Osteoblast (primary cell): ENCODE measurements at regions not wholly inside any gene's neighbourhood (a gene's known extent, or its start where the extent isn't known, plus 50 kb on each side); places are given as distances from the start of the nearest gene placed in this dataset.
"Not testable (repeated sequence)": the region's sequence is repeated elsewhere in the genome, so short reads cannot be mapped to it uniquely, and the experiment has no call there.

Experiments
- DNase-seq: peaks from one replicate; pipeline ENCODE4 v3.0.0; 2011; ENCODE audit warnings: low spot score, mixed read lengths; ENCODE audit not compliant: insufficient read length; ENCODE audit errors: missing footprints
- H2AFZ ChIP-seq: 2 replicates; pipeline ENCODE4 v1.6.0; 2011; ENCODE audit warnings: mild to moderate bottlenecking, low read length
- H3K27ac ChIP-seq: 2 replicates; pipeline ENCODE4 v1.5.1; 2011; ENCODE audit warnings: mild to moderate bottlenecking, low read depth, low read length, moderate library complexity
- H3K27me3 ChIP-seq: 2 replicates; pipeline ENCODE4 v1.6.0; 2012; ENCODE audit warnings: mild to moderate bottlenecking, control low read depth, inconsistent platforms, low read length, moderate library complexity; ENCODE audit not compliant: insufficient read depth
- H3K36me3 ChIP-seq: 2 replicates; pipeline ENCODE4 v1.5.1; 2011; ENCODE audit warnings: mild to moderate bottlenecking, low read length, control low read depth, moderate library complexity; ENCODE audit not compliant: insufficient read depth
- H3K4me1 ChIP-seq: 2 replicates; pipeline ENCODE4 v1.5.1; 2011; ENCODE audit warnings: mild to moderate bottlenecking, low read length, control low read depth, moderate library complexity; ENCODE audit not compliant: insufficient read depth
- H3K4me2 ChIP-seq: 2 replicates; pipeline ENCODE4 v1.6.0; 2011; ENCODE audit warnings: mild to moderate bottlenecking, low read length; ENCODE audit not compliant: insufficient read depth
- H3K4me3 ChIP-seq: fragments of 200-600 bp; sonication (generic); 3 replicates; pipeline ENCODE4 v1.5.1; 2012; ENCODE audit warnings: mild to moderate bottlenecking, low read length, inconsistent platforms; ENCODE audit not compliant: insufficient read depth
- H3K79me2 ChIP-seq: 2 replicates; pipeline ENCODE4 v1.6.0; 2012; ENCODE audit warnings: mild to moderate bottlenecking, low read length, control low read depth, inconsistent platforms; ENCODE audit not compliant: insufficient read depth
- H3K9me3 ChIP-seq: 2 replicates; pipeline ENCODE4 v1.5.1; 2011; ENCODE audit warnings: low read depth, low read length, control low read depth
- H4K20me1 ChIP-seq: 2 replicates; pipeline ENCODE4 v1.6.0; 2012; ENCODE audit warnings: mild to moderate bottlenecking, low read length, control low read depth; ENCODE audit not compliant: insufficient read depth
- TF ChIP-seq, protein P1 (sequence below): IDR thresholded peaks from 2 replicates; pipeline ENCODE4 v1.5.1; 2011; ENCODE audit warnings: mild to moderate bottlenecking, low read depth, low read length, moderate library complexity; ENCODE audit errors: extremely low read depth

- Histone ChIP-seq H2AFZ (no peak overlapping the region), H3K79me2 (no peaks in the 10 kb centered on the region), H4K20me1 (no peaks in the 10 kb centered on the region), H3K36me3 (no peaks in the 10 kb centered on the region), H3K4me2 (no peak overlapping the region), H3K27ac (no peak overlapping the region), H3K4me3 (no peak overlapping the region), H3K27me3 (no peaks in the 10 kb centered on the region), H3K9me3 (no peaks in the 10 kb centered on the region), H3K4me1 (no peaks in the 10 kb centered on the region)
- no peak for DNase-seq
- TF ChIP-seq, protein P1, sequence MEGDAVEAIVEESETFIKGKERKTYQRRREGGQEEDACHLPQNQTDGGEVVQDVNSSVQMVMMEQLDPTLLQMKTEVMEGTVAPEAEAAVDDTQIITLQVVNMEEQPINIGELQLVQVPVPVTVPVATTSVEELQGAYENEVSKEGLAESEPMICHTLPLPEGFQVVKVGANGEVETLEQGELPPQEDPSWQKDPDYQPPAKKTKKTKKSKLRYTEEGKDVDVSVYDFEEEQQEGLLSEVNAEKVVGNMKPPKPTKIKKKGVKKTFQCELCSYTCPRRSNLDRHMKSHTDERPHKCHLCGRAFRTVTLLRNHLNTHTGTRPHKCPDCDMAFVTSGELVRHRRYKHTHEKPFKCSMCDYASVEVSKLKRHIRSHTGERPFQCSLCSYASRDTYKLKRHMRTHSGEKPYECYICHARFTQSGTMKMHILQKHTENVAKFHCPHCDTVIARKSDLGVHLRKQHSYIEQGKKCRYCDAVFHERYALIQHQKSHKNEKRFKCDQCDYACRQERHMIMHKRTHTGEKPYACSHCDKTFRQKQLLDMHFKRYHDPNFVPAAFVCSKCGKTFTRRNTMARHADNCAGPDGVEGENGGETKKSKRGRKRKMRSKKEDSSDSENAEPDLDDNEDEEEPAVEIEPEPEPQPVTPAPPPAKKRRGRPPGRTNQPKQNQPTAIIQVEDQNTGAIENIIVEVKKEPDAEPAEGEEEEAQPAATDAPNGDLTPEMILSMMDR: no peak
These were observed 951.6 kb upstream of the ZNF722 start for GRCh38 chr7:63047061-63047460.

GRCh38 chr7:63047546-63047945 is 951.1 kb upstream of the ZNF722 start:
- TF ChIP-seq, protein P1: no peak
- Histone ChIP-seq H3K4me2 (no peak overlapping the region), H3K36me3 (no peaks in the 10 kb centered on the region), H3K9me3 (no peaks in the 10 kb centered on the region), H3K4me1 (no peaks in the 10 kb centered on the region), H3K4me3 (no peak overlapping the region), H3K27ac (no peak overlapping the region), H3K27me3 (no peaks in the 10 kb centered on the region), H2AFZ (no peak overlapping the region), H3K79me2 (no peaks in the 10 kb centered on the region), H4K20me1 (no peaks in the 10 kb centered on the region)
- no peak for DNase-seq

DNA sequence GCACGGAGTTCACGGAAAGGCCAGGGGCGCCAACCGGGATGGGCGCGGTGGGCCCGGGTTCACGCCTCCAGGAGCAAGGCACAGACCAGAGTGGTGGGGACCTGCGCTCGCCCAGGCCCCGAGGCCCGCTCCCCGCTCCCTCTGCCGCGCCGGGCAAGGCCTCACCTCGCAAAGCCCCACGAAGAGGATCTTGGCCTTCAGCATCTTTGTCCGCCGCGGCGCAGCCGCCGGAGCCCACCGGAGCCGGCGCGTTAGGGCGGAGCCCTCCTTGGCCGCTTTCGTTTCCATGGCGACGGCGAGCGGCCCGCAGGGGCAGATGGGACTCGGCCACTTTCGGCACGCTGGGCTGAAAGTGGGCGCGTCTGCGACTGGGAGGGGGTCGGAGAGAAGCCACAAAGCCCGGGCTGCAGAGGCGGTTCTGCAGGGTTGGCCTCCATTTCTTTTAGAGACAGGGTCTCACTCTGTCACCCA is 944.4 kb upstream of the ZNF722 start:
- H3K36me3 ChIP-seq: no peaks in the 10 kb centered on the region
- no peak overlapping the region for H3K4me3 ChIP-seq
- TF ChIP-seq, protein P1: no peak
- H3K4me1 ChIP-seq: no peaks in the 10 kb centered on the region
- H2AFZ ChIP-seq: no peak overlapping the region
- no peaks in the 10 kb centered on the region for H3K27me3 ChIP-seq
- peaks cover 3% of the 10 kb centered on the region for H3K9me3 ChIP-seq
- no peaks in the 10 kb centered on the region for H4K20me1 ChIP-seq
- H3K4me2 ChIP-seq: no peak overlapping the region
- no peak overlapping the region for H3K27ac ChIP-seq
- DNase-seq: no peak
- H3K79me2 ChIP-seq: no peaks in the 10 kb centered on the region

- TF ChIP-seq, protein P1: no peak
These were observed 941.4 kb upstream of the ZNF722 start for GRCh38 chr7:63057265-63057664.

GRCh38 chr7:63060701-63061100 is 937.9 kb upstream of the ZNF722 start:
- not testable (repeated sequence) for H3K9me3 ChIP-seq, H3K36me3 ChIP-seq, H3K4me1 ChIP-seq, H3K27me3 ChIP-seq, H3K4me3 ChIP-seq, H3K4me2 ChIP-seq, DNase-seq, H2AFZ ChIP-seq, H3K79me2 ChIP-seq, H3K27ac ChIP-seq, H4K20me1 ChIP-seq

More at GRCh38 chr7:63057265-63057664, 941.4 kb upstream of the ZNF722 start:
- H3K4me1 ChIP-seq: no peaks in the 10 kb centered on the region
- no peak overlapping the region for H3K27ac ChIP-seq
- no peak for DNase-seq
- H3K4me3 ChIP-seq: no peak overlapping the region
- no peaks in the 10 kb centered on the region for H3K27me3 ChIP-seq
- no peaks in the 10 kb centered on the region for H4K20me1 ChIP-seq
- no peak overlapping the region for H2AFZ ChIP-seq
- peaks cover 3% of the 10 kb centered on the region for H3K9me3 ChIP-seq
- no peaks in the 10 kb centered on the region for H3K79me2 ChIP-seq
- H3K4me2 ChIP-seq: no peak overlapping the region
- no peaks in the 10 kb centered on the region for H3K36me3 ChIP-seq
